Kidney (tissue), 13 donors: ENCODE measurements at regions not wholly inside any gene's neighbourhood (a gene's known extent, or its start where the extent isn't known, plus 50 kb on each side); places are given as distances from the start of the nearest gene placed in this dataset.

Experiments
- DNase-seq, 5 donors: peaks; one replicate each; pipeline ENCODE4 v3.0.0-alpha.2; 2013 to 2020
- FAIRE-seq: peaks from 2 replicates; lab custom pipeline; 2012; peaks lifted over from hg19 to GRCh38; lab: Jason Lieb, UNC
- H3K27ac ChIP-seq, 2 donors: one replicate each; pipeline ENCODE4 v1.7.0; 2013; ENCODE audit warnings: low read depth in 2 of 2, low read length in 2 of 2, inconsistent platforms in 1 of 2
- H3K27me3 ChIP-seq: one replicate; pipeline ENCODE4 v1.7.1; 2013; ENCODE audit warnings: low read length, inconsistent platforms; ENCODE audit not compliant: control insufficient read depth, insufficient read depth
- H3K36me3 ChIP-seq, 3 donors: one replicate each; pipeline versions ENCODE4 v1.7.0 to v1.7.1; 2013; ENCODE audit warnings: low read length in 3 of 3, control low read depth in 1 of 3, inconsistent platforms in 1 of 3; ENCODE audit not compliant: insufficient read depth in 3 of 3, control insufficient read depth in 2 of 3
- H3K4me1 ChIP-seq, 3 donors: one replicate each; pipeline versions ENCODE4 v1.7.0 to v1.7.1; 2013; ENCODE audit warnings: low read length in 3 of 3, inconsistent platforms in 1 of 3, low read depth in 1 of 3; ENCODE audit not compliant: control insufficient read depth in 2 of 3, insufficient read depth in 2 of 3
- H3K4me3 ChIP-seq, 3 donors: one replicate each; pipeline versions ENCODE4 v1.7.0 to v1.8.1; 2013; ENCODE audit warnings: low read length in 3 of 3, control low read depth in 1 of 3, inconsistent platforms in 1 of 3
- H3K9ac ChIP-seq, 3 donors: one replicate each; pipeline versions ENCODE4 v1.7.0 to v1.7.1; 2013; ENCODE audit warnings: low read length in 3 of 3, control low read depth in 1 of 3, inconsistent platforms in 1 of 3
- H3K9me3 ChIP-seq, 3 donors: one replicate each; pipeline versions ENCODE4 v1.7.0 to v1.7.1; 2013; ENCODE audit warnings: low read length in 3 of 3, control low read depth in 1 of 3, inconsistent platforms in 1 of 3; ENCODE audit not compliant: control insufficient read depth in 2 of 3, insufficient read depth in 1 of 3
- intact Hi-C: fragments of 100-400 bp; cut with DNase I; formaldehyde crosslinking; loops from one replicate; pipeline ENCODE4 v1.11.1; 2022
- TF ChIP-seq, protein P1 (sequence below): IDR thresholded peaks from 3 replicates; pipeline ENCODE4 v1.5.1; 2012; ENCODE audit warnings: mild to moderate bottlenecking, moderate library complexity, borderline replicate concordance; ENCODE audit not compliant: insufficient read depth; ENCODE audit errors: extremely low read depth
- donor health status: control.
- donor health status: control.
- donor health status: control.
- donor health status: control.
- donor health status: control.
- donor health status: DM: yes; HTN: yes; CAD: no.
- donor health status: Normal renal cell carcinoma (clear cell type).

- FAIRE-seq: no peak
- H3K4me3 ChIP-seq: no peak overlapping the region
- intact Hi-C loops: no loop called here
Observed at GRCh38 chr11:76292583-76293188, 86.4 kb upstream of the WNT11 start.

DNA sequence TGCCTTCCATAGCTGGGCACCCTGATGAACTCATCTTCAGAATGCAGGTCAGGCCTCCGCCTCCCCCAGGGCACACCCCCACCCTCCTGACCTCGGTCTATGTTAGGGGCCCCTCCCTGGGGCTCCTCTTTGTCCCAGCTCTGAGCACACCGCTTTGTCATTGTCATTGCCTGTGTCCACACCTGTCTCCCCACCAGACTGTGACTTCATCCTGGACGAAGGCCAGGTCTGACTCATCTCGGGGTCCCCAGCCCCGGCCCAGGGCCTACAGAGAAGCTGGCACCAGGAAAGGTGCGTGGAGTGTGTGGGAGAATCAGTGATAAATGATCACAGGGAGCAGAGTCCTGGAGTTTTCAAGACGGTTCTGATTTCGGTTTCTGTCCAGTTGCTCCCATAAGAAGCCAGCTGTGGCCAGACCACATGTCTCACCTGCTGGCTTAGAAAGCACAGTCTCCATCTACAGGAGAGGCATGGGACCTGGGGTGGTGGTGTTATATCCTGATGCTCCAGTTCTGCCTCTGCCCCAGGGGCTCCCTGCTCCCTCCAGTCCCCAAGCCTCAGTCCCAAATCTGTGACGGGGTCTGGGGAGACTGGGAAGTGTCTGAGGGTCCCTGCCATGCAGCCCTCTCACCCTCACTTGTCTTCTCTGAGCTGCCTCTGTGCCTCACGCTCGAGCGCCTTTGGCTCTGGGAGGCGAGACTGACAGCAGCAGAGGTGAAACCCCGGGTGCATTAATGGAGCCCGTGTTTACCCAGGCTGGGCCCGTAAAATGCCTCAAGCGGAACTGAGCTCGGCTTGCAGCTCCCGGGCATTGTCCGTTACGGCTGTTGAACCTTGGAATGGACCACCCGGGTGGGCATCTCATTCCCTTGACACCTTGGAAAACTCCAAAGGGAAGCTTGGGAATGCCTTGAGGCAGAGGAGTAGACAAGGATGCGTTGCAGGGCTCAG is 85.5 kb upstream of the WNT11 start:
- TF ChIP-seq, protein P1, sequence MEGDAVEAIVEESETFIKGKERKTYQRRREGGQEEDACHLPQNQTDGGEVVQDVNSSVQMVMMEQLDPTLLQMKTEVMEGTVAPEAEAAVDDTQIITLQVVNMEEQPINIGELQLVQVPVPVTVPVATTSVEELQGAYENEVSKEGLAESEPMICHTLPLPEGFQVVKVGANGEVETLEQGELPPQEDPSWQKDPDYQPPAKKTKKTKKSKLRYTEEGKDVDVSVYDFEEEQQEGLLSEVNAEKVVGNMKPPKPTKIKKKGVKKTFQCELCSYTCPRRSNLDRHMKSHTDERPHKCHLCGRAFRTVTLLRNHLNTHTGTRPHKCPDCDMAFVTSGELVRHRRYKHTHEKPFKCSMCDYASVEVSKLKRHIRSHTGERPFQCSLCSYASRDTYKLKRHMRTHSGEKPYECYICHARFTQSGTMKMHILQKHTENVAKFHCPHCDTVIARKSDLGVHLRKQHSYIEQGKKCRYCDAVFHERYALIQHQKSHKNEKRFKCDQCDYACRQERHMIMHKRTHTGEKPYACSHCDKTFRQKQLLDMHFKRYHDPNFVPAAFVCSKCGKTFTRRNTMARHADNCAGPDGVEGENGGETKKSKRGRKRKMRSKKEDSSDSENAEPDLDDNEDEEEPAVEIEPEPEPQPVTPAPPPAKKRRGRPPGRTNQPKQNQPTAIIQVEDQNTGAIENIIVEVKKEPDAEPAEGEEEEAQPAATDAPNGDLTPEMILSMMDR: no peak
- H3K9ac ChIP-seq: no peak overlapping the region
- H3K4me3 ChIP-seq: no peak overlapping the region
- H3K9me3 ChIP-seq: peaks cover 0 to 2% (median 0%) of the 10 kb centered on the region in 3 donors
- no peaks in the 10 kb centered on the region for H3K36me3 ChIP-seq
- DNase-seq (peak in 4 of 5 donors; percentile 89 to 94 (median 90)), FAIRE-seq (no peak)
- peaks cover 3% of the 10 kb centered on the region for H3K27me3 ChIP-seq
- no peak overlapping the region for H3K27ac ChIP-seq
- H3K4me1 ChIP-seq: no peaks in the 10 kb centered on the region
- intact Hi-C loops: no loop called here

More at GRCh38 chr11:76292583-76293188, 86.4 kb upstream of the WNT11 start:
- peaks cover 3% of the 10 kb centered on the region for H3K27me3 ChIP-seq
- H3K9me3 ChIP-seq: peaks cover 0 to 2% (median 0%) of the 10 kb centered on the region in 3 donors
- no peaks in the 10 kb centered on the region for H3K4me1 ChIP-seq
- H3K27ac ChIP-seq: no peak overlapping the region
- no peak for DNase-seq
- H3K9ac ChIP-seq: no peak overlapping the region
- H3K36me3 ChIP-seq: no peaks in the 10 kb centered on the region
- TF ChIP-seq, protein P1: no peak

DNA sequence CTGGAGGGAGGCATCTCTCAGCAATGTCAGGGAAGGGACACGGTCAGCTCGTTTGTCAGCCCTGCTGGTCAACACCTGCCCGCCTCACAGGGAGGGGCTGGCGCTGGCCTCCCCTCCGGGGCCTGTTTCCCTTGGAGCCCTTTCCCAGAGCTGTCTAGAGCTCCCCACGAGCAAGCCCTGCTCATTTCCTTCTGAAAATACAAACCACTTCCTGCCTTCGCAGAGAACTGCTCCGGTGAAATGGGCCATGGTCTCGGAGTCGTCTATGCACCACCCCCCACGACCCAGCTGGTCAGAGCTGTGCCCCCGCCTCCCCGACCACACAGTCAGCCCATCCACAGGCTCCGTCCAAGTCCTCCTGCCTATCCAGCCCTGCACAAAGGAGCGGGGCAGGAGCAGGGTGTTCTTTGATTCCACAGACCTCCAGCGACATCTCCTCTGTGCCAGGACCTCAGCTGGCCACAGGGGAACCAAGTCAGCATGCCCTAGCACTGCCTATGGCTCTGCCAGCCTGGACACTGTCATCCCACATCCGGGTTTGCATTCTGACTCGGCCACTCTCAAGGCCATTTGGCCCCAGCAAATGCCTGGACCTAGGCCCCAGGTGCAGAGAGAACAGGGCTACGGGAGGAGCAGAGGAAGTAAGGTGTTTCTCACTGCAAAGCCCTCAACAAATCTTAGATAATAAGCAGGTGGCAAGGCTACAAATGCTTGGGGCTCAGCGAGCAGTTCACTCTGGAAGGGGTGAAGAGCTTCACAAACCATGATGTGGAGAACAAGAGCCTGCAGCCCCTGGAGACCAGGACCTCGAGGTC is 82.1 kb upstream of the WNT11 start:
- Histone ChIP-seq H3K36me3 (no peaks in the 10 kb centered on the region), H3K4me1 (no peaks in the 10 kb centered on the region), H3K9ac (no peak overlapping the region), H3K9me3 (peaks cover 0 to 2% (median 0%) of the 10 kb centered on the region in 3 donors), H3K4me3 (no peak overlapping the region), H3K27ac (no peak overlapping the region), H3K27me3 (peaks cover 3% of the 10 kb centered on the region)
- DNase-seq (peak in 1 of 5 donors; percentile 21), FAIRE-seq (no peak)
- TF ChIP-seq, protein P1: no peak
- intact Hi-C loops: no loop called here
